Activated CD8-positive, alpha-beta memory T cell treated with anti-CD3 and anti-CD28 coated beads, Interleukin-2, amount 50 U/mL, for 24 hours (primary cell): ENCODE measurements at regions not wholly inside any gene's neighbourhood (a gene's known extent, or its start where the extent isn't known, plus 50 kb on each side); places are given as distances from the start of the nearest gene placed in this dataset.
"Not testable (repeated sequence)": the region's sequence is repeated elsewhere in the genome, so short reads cannot be mapped to it uniquely, and the experiment has no call there.

Experiments
- DNase-seq: peaks from one replicate; pipeline ENCODE4 v3.0.0-alpha.2; 2020; ENCODE audit errors: extremely low read depth

- no peak for DNase-seq
Measured at GRCh38 chr7:155377071-155377837, 79.6 kb downstream of the INSIG1 start.

GRCh38 chr7:155377838-155378579 is 79.9 kb upstream of the EN2 start:
- no peak for DNase-seq

GRCh38 chr7:155378580-155378934 is 79.4 kb upstream of the EN2 start:
- no peak for DNase-seq

GRCh38 chr7:155378959-155379871 is 78.7 kb upstream of the EN2 start:
- no peak for DNase-seq

- DNase-seq, result peak; percentile 42
Measured at GRCh38 chr7:155380221-155380861, 77.6 kb upstream of the EN2 start.

GRCh38 chr7:155380976-155381851 is 76.7 kb upstream of the EN2 start:
- no peak for DNase-seq

- DNase-seq, result no peak
Measured at GRCh38 chr7:155381852-155382801, 75.8 kb upstream of the EN2 start.

GRCh38 chr7:155382802-155383171 is 75.1 kb upstream of the EN2 start:
- DNase-seq, result no peak

- no peak for DNase-seq
Measured at GRCh38 chr7:155383756-155384491, 74.0 kb upstream of the EN2 start.

- DNase-seq, result no peak
Measured at GRCh38 chr7:155384751-155385150, 73.2 kb upstream of the EN2 start.

- not testable (repeated sequence) for DNase-seq
Measured at GRCh38 chr7:155385182-155385581, 72.7 kb upstream of the EN2 start.

- DNase-seq, result no peak
Measured at GRCh38 chr7:155386608-155387007, 71.3 kb upstream of the EN2 start.

- no peak for DNase-seq
Measured at GRCh38 chr7:155387066-155387620, 70.8 kb upstream of the EN2 start.

GRCh38 chr7:155388561-155388960 is 69.4 kb upstream of the EN2 start:
- DNase-seq, result no peak

GRCh38 chr7:155391414-155391813 is 66.5 kb upstream of the EN2 start:
- no peak for DNase-seq

- DNase-seq, result no peak
Measured at GRCh38 chr7:155392726-155393570, 65.0 kb upstream of the EN2 start.

GRCh38 chr7:155394413-155394812 is 63.5 kb upstream of the EN2 start:
- DNase-seq, result no peak
